ENCODE measurements at regions not wholly inside any gene's neighbourhood (a gene's known extent, or its start where the extent isn't known, plus 50 kb on each side); places are given as distances from the start of the nearest gene placed in this dataset.

DNA sequence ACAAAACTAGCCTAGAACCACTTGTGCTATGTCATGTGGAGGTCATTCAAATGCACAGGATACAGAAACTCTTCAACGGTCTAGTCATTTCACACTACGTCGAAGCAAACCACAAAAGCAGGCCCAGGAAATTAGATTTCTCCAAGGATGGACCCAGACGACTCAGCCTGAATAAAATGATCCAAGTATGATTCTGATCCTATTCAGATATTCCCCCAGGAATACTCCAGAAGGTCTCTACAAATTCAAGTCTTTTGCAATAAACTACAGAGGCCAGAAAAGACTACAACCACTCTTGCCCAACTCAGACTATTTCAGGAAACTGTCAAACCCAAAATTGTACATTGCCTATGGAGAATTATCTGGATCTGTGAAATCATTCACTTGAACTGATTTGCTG, 422.5 kb downstream of the METTL4 start:
- TF ChIP-seq, protein P1, sequence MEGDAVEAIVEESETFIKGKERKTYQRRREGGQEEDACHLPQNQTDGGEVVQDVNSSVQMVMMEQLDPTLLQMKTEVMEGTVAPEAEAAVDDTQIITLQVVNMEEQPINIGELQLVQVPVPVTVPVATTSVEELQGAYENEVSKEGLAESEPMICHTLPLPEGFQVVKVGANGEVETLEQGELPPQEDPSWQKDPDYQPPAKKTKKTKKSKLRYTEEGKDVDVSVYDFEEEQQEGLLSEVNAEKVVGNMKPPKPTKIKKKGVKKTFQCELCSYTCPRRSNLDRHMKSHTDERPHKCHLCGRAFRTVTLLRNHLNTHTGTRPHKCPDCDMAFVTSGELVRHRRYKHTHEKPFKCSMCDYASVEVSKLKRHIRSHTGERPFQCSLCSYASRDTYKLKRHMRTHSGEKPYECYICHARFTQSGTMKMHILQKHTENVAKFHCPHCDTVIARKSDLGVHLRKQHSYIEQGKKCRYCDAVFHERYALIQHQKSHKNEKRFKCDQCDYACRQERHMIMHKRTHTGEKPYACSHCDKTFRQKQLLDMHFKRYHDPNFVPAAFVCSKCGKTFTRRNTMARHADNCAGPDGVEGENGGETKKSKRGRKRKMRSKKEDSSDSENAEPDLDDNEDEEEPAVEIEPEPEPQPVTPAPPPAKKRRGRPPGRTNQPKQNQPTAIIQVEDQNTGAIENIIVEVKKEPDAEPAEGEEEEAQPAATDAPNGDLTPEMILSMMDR (IDR thresholded peaks at IDR 0.05; ENCODE audit: low read depth, low read length) = no peak
- no peak for TF ChIP-seq EZH2phosphoT487 (IDR thresholded peaks at IDR 0.05; ENCODE audit: low read depth)

All from OCI-LY3 (cell line).